ENCODE measurements at regions not wholly inside any gene's neighbourhood (a gene's known extent, or its start where the extent isn't known, plus 50 kb on each side); places are given as distances from the start of the nearest gene placed in this dataset.
"Not testable (repeated sequence)": the region's sequence is repeated elsewhere in the genome, so short reads cannot be mapped to it uniquely, and the experiment has no call there.

DNA sequence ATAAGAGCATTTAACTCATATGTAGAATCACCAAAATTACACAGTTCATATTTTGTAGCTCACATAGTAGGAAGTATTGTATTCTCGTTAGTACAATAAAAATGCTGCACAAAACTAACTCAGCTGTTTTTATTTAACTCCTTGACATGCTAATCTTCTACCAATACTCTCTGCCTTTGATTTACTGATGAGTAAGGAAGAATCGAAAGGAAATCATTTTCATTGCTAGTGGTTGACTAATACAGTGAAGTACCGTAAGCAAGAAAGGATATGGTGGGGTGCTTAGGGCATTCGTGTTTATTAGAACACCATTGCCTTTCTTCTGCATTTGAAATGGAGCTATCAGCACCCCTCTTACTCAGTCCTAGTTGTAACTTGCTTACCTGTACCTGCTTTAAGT is 1239.1 kb upstream of the TENM3 start:
- no peak for DNase-seq (ENCODE audit: low read depth)

DNA sequence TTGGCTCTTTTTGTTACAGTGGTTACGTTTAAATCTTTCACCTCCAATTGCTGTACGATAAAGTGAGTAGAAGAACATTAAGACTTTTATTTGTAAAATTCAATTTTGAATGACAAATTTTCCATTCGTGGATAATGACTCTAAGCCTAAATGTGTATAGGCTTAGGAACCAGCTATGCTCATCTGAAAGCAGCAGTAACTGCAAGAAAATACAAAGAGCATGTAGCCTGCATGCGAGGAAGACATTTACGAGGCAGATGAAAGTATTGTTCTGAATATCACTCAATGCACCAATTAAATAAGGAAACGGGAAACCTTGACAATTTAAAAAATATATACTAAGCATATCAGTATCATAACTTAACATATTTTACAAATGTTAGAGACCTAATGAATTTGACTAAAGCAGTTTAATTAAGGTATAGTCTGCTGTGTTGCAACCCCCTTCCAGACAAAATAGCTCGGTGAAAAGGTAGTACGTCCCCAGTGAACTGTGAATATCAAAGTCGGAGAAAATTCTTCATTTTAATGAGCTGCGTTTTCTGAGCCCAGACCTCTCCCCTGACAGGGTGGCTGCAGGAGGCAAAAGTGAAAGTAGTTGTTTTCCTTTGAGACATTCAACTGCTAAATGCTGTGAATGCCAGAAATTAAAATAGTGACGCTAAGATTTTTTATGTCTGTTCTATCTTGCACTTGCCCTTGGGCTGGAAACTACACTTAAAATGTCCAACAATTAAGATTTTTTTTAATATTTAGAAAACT is 1236.5 kb upstream of the TENM3 start:
- DNase-seq (ENCODE audit: low read depth), result no peak

DNA sequence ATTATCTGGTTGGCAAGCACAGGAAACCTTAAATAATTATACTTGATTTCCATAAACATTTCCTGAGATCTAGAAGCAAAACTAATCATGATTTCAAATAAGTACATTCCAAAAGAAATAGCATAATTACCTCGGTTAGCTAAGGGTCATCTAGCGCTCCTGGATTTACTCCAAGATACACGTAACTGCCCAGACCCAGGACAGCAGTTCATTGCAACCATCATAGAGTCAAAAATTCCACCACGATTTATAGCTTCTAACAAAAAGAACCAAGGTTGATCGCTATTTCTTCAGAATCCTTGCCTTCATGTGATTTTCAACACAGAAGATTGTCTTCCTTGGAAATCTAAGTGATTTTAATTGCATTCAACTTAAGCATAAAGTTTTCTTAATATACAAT is 1235.5 kb upstream of the TENM3 start:
- DNase-seq (ENCODE audit: low read depth), result no peak

DNA sequence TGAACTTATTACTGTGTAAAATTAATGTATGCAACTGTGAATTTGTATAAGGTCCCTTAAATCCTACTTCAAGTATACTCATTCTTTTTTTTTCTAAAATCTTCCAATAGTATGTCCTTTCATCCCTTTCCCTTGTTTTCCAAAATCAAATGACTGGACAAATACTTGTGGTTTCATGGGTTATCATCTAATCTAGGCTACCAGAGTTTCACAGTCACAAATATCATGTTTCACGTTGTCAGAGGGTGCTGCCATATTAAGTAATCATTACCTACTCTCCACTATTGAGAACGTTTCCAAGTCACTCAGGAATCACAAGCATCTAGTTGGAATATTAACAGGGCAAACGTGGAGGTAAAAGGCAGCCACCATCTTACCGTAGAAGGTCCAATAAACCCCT is 1235.0 kb upstream of the TENM3 start:
- no peak for DNase-seq (ENCODE audit: low read depth)

DNA sequence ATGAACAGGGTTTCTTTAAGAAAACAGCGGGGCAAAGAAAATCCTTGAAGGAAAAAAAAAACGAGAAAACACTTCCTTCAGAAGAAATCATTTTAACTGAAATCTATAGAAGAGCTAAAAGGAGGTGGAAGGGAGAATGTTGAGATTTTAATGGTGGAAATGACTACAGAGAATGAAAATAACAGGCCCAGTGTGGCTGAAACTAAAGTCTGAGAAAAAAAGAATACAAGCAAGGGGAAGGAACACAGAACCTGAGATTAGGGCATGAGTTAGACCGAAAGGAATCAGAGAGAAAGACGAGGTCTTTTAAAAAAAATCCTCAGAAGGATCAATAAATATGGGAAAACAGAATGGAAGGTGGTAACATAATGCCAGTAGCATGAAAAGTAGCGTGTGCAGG is 1230.0 kb upstream of the TENM3 start:
- no peak for DNase-seq (ENCODE audit: low read depth)

DNA sequence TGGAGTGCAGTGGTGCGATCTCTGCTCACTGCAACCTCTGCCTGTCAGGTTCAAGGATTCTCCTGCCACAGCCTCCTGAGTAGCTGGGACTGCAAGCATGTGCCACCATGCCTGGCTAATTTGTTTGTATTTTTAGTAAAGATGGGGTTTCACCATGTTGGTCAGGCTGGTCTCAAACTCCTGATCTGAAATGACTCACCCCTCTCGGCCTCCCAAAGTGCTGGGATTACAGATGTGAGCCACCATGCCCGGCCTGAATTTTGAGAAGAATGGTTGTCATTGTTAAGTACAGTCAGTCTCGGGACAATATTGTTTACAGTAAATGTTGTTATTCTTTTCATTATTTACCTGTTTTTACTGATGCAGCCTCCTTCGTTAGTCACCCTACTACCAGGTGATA is 1226.2 kb upstream of the TENM3 start:
- DNase-seq (ENCODE audit: low read depth), result no peak

DNA sequence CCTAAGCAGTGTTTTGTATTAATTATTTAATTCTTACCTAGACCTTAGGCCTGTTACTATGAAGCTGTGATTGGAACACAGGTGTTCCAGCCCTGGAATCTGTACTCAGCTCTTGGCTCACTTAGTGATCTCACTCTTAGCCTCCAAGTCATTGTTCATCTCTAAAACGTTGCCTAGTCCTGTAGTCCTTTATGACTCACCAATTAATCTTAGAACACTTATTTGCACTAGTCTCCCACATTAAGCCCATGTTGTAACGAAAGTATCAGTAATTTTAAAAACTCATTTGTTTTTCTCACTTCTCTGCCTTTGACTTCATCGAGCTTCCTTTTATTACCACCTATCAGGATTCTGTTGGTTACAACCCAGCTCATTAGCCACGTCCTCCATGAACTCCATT is 1224.7 kb upstream of the TENM3 start:
- no peak for DNase-seq (ENCODE audit: low read depth)

DNA sequence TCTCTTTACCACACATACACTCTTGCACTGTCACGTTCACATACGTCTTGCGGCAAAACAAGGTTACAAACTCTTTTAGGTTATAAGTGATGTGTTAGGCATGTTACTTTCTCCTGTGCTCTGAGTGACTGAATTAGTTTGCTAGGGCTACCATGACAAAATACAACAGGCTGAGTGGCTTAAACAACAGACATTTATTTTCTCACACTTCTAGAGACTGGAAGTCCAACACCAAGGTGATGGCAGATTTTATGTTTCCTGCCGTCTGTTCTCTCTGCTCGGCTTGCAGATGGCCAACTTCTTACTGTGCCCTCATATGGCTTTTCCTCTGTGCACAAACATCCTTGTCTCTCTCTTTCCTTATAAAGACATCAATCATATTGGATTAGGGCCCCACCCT is 1224.3 kb upstream of the TENM3 start:
- DNase-seq (ENCODE audit: low read depth), result no peak

DNA sequence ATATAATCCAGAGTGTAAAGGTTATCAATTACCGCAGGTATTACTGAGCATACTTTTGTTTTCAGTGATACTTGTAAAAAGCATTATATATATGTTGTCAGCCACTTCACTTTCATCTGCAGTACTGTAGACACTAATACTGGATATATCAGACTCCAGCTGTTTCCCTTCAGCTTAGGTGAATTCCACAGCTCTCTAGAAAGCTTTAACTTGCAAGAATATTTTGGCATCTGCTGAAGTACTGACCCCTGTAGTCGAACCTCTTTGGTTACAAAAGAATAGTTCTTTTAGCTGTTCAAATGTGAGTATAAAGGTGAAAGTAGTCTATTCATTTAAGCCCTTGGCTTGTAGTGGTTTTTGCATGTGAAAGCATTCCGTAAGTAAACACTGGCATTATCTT is 1222.7 kb upstream of the TENM3 start:
- DNase-seq (ENCODE audit: low read depth), result no peak

DNA sequence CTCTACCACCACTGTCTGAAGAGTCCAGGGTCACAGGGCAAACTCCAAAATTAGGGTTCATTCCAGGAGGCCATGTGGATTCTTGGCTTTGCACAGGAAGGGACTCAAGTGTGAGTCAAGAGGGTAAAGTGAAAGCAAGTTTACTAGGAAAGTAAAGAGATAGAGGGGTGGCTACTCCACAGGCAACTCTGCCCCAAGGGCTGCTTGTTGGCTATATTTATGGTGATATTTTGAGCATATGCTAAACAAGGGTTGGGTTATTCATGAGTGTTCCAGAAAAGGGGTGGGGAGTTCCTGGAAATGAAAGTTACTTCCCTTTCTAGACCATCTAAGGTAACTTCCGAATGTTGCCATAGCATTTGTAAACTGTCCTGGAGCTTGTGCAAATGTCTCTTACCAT is 1222.0 kb upstream of the TENM3 start:
- DNase-seq (ENCODE audit: low read depth), result no peak

DNA sequence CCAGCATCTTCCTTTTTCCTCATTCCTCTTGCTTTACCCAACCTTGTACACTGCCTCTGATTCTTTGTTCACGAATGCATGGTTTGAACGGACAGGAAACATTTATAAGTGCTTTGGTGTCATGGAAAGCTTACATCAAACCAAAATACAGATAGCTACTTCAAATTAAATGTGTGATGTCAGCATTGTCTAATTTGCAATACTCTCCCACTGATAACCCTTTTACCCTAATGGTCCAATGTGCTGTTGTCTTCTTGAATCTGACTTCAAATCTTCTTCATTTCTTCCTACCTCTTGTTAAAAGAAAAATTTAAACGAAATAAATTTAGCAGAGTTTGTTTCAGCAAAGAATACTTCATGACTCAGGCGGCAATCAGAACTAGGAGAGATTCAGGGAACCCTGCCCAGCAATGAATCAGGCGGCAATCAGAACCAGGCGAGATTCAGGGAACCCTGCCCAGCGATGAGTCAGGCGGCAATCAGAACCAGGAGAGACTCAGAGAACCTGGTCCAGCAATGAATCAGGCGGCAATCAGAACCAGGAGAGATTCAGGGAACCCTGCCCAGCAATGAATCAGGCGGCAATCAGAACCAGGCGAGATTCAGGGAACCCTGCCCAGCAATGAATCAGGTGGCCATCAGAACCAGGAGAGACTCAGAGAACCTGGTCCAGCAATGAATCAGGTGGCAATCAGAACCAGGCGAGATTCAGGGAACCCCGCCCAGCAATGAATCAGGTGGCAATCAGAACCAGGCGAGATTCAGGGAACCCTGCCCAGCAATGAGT is 1212.9 kb upstream of the TENM3 start:
- DNase-seq (ENCODE audit: low read depth), result not testable (repeated sequence)

DNA sequence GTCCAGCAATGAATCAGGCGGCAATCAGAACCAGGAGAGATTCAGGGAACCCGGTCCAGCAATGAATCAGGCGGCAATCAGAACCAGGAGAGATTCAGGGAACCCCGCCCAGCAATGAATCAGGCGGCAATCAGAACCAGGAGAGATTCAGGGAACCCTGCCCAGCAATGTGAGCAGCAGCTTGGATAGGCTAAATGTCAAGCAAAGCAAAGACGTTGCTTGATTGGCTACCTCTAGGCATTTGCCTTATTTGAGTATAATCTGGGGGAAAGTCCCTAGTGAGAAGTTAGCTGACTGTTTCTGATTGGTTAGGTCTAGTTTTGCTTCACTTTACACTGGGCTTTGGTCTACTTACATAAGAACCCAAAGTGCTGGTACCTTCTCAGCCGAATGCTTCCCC is 1212.2 kb upstream of the TENM3 start:
- DNase-seq (ENCODE audit: low read depth), result no peak

DNA sequence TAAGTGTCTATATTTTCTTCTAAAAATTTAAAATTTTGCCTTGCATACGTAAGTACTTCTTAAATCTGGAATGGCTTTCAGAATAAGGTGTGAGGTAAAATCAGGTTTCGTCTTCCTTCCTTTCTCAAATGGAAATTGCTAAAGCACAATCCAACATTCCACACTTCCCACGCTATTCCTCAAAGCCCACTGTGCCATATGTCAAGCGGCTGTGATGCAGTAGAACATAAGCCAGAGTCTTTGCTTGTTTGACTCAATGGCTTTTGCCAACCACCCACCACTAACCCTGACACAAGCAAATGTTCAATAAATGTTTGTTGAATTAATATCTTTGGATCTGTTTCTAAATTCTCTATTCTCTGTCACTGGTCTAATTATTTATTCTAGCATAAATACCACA is 1199.7 kb upstream of the TENM3 start:
- DNase-seq (ENCODE audit: low read depth), result no peak

DNA sequence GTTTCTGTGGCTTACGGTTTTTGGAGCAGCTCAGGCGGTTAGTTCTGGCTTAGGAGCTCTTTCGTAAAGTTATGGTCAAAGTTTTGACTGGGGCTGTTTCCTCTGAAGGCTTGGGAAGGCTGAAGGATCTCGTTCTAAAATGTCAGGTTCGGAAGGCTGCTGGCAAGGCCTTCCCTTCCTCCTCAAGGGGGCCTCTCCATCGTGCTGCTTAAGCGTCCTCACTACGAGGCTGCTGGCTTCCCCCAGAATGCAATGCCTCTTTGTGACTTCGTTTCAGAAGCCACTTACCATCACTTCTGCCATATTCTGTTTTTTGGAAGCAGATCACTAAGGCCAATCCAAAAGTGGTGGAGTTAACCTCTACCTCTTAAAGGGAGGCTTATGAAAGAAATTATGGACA is 1196.4 kb upstream of the TENM3 start:
- DNase-seq (ENCODE audit: low read depth), result no peak

DNA sequence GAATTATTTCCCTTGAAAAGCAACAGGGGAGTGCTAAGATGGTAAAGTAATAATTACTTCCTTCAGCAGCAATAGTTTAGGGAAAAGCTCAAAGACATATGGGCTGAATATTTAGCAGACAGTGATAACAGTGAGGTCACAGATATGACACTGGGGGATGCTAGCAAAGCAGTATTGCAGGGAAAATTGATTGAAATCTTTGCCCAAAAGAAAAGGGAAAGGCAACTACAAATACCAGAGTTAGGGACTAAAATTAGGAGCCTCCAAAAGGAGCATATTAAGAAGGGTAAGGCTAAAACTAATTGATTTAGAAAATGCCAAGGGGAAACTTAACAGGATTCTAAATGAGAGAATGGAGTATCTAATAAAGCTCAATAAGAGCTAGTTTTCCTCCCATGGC is 1191.3 kb upstream of the TENM3 start:
- DNase-seq (ENCODE audit: low read depth), result no peak

DNA sequence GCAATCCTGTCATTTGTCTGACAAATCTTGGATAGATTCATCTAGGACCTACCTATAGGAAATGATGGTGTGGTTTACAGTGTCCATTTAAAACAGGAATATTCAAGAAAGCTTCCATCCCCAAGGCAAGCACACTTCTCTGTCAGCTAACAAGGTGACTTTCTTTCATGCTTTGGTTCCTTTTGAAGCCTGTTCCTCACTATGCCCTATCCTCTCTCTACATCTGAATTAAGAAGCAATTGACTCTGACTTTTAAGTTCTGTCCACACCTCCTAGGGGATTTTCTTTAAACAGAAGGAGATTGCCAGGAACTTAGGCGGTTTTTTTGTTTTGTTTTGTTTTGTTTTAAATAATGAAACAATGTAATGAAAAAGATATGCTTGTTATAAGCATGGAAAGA is 1181.4 kb upstream of the TENM3 start:
- no peak for DNase-seq (ENCODE audit: low read depth)

DNA sequence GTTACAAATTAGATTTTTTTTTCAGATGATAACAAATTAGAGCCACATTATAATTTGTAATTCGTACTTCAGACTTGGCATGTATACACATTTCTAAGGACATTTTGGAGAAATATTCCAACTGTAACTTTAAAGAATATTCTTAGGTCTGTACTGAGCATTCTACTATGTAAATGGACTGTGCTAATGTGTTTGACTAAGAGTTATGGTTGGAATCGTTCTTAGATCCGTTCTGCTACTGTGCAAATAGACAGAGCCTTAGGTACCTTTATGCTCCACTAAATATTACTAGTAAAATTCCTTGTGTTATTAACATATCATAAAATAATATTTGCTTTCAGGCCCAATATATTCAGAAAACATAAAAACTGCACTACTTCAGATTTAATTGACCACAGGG is 1180.0 kb upstream of the TENM3 start:
- no peak for DNase-seq (ENCODE audit: low read depth)

DNA sequence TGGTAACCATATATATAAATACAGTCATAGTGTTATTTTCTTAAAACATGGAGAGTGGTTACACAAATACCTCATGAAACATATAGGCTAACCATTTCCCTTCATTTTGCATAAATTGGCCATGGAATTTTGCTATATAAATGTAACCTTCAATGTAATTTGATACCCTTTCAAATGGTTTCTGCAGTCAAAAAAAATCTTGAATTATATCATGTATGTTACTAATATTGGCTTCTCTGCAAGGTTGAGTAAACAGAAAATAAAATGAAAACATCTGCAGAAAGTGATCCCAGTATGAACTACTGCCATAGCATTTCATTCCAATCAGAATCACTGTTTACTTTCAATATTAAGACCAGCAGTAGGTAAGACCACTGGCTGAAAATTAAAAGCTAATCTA is 1165.9 kb upstream of the TENM3 start:
- DNase-seq (ENCODE audit: low read depth), result no peak

DNA sequence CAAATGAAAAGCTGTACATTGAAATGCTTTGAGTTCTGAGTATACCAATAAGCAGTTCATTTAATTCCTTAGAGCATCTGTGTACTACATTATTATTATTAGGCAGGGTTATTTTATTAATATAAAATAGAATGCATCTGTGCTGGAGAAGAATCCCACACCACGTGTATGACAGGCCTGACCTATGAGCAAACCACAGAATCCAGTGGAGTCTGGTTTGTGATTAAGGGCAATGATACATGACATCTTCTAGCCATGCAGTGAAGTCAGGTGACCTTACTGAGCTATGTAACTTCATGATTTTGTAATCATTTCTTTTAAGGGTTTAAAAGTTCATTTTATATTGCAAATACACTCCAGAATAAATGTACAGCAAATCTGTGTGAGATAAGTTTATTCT is 1165.0 kb upstream of the TENM3 start:
- no peak for DNase-seq (ENCODE audit: low read depth)

DNA sequence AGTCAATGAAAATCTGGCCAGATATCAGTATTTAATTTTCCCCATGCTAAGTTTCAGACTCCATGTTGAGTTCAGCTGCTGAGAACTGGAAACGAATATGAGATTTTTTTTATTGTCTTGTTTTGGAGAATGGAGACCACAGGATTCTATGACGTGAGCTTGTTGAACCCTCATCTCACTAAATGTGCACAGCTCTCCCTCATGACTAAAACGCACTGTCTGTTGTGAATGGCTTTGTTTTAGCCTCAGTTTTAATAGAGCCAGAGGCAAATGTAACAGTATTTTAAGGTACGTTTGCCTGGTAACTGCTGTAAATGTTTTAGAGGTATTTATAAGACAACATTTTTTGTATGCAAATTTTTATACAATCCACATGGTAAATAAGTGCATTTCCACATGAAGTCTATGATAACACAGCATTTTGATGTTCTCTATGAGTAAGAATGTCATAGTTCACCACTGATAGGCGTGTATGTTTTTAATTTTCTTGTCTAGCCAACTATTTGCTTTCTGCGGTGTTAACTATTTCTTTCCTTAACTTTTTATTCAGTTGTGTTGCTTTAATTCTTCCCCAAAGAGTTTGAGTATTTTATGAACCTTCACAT is 1159.3 kb upstream of the TENM3 start:
- no peak for DNase-seq (ENCODE audit: low read depth)

DNA sequence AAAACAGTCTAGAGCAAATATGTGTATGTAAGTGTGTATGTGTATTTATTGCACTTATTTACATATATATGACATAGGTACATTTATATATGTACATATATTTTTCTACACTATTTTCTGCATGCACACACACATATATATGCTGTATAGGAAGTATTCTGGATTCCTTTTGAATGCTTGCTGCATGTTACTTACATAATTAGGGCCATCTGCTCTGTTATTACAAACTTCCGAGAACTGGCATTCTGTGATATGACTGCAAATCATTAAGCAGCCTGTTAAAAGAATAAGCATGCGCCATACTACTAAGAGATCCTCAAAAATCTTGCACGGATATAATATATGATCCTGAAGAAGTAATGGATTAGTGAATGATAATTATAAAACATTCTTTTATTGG is 1157.6 kb upstream of the TENM3 start:
- DNase-seq (ENCODE audit: low read depth), result no peak

DNA sequence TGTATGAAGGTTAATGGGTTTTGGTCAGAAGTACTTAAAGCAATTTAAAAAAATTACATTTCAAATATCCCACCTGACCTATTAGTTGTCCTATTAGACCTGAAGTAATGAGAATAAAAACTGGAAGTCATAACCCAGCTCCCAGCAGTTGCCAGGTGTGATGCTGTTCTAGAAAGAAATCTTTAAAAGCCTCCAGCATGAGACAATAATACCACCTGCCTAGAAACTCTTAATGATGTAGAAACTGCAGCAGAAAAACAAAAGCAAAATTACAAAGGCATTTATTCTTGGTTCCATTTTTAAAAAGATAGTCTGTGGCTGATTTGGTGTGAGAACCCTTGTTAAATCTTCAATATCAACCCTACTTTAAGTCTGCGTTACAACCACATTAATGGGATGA is 1137.7 kb upstream of the TENM3 start:
- no peak for DNase-seq (ENCODE audit: low read depth)

DNA sequence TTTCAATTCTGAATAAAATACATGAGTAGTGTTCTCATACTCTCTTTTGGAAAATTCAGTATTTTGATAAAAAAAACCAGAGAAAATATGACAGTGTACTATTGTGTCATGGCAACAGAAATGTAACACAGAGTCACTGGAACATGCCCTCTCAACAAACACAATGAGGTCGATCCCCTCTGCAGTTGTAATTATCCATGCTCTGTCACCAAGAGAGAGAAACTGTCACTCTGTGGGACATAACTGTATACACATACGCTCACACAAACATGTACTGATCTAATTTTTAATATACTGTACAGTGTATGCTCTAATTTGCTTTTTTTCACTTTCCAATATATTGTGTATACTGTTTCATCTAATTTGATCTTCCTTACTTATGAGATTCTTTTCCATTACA is 1136.8 kb upstream of the TENM3 start:
- DNase-seq (ENCODE audit: low read depth), result no peak

DNA sequence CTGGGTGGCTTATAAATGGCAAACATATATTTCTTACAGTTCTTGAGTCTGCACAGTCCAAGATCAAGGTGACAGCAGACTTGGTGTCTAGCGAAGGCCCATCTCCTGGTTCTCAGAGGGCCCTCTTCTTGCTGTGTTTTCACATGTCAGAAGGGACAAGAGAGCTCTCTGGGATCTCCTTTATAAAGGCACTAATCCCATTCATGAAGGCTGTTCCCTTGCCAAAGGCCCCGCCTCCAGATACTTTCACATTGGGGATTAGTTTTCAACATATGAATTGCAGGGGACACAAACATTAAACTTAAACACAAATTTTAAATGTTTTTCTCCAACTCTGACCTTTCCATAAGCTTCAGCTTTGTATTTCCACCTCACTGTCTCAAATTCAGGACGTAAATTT is 1135.0 kb upstream of the TENM3 start:
- no peak for DNase-seq (ENCODE audit: low read depth)
